DMS153 treated with DMSO at 0.1 percent for 48 hours (cell line): ENCODE measurements at regions not wholly inside any gene's neighbourhood (a gene's known extent, or its start where the extent isn't known, plus 50 kb on each side); places are given as distances from the start of the nearest gene placed in this dataset.
"Not testable (repeated sequence)": the region's sequence is repeated elsewhere in the genome, so short reads cannot be mapped to it uniquely, and the experiment has no call there.

Experiments used
- DNase-seq: peaks from one replicate; lab custom pipeline; 2025; ENCODE audit not compliant: unreplicated experiment; lab: John Stamatoyannopoulos, UW

- DNase-seq = no peak
These were observed 809.6 kb downstream of the TENT5A start for GRCh38 chr6:80942911-80943310.

- DNase-seq = no peak
These were observed 811.5 kb downstream of the TENT5A start for GRCh38 chr6:80940976-80941375.

GRCh38 chr6:80940571-80940970, 811.9 kb downstream of the TENT5A start:
- no peak for DNase-seq

- no peak for DNase-seq
These were observed 812.6 kb downstream of the TENT5A start for GRCh38 chr6:80939898-80940297.

GRCh38 chr6:80939480-80939879, 813.0 kb downstream of the TENT5A start:
- DNase-seq = no peak

- DNase-seq = no peak
These were observed 814.4 kb downstream of the TENT5A start for GRCh38 chr6:80938131-80938530.

GRCh38 chr6:80932359-80932758, 820.1 kb downstream of the TENT5A start:
- no peak for DNase-seq

- DNase-seq = no peak
These were observed 822.1 kb downstream of the TENT5A start for GRCh38 chr6:80930376-80930775.

GRCh38 chr6:80923816-80924215, 817.3 kb downstream of the BCKDHB start:
- no peak for DNase-seq

- no peak for DNase-seq
These were observed 816.5 kb downstream of the BCKDHB start for GRCh38 chr6:80922916-80923455.

GRCh38 chr6:80921861-80922460, 815.5 kb downstream of the BCKDHB start:
- DNase-seq = no peak

- DNase-seq = no peak
These were observed 801.4 kb downstream of the BCKDHB start for GRCh38 chr6:80907831-80908230.

- no peak for DNase-seq
These were observed 797.2 kb downstream of the BCKDHB start for GRCh38 chr6:80903711-80904110.

GRCh38 chr6:80886475-80886874, 780.0 kb downstream of the BCKDHB start:
- DNase-seq = no peak

- no peak for DNase-seq
These were observed 766.5 kb downstream of the BCKDHB start for GRCh38 chr6:80872951-80873308.

GRCh38 chr6:80872199-80872950, 765.9 kb downstream of the BCKDHB start:
- no peak for DNase-seq

GRCh38 chr6:80862756-80863155, 756.3 kb downstream of the BCKDHB start:
- no peak for DNase-seq

- no peak for DNase-seq
These were observed 753.6 kb downstream of the BCKDHB start for GRCh38 chr6:80860107-80860506.

GRCh38 chr6:80847973-80848372, 741.5 kb downstream of the BCKDHB start:
- DNase-seq = not testable (repeated sequence)

- no peak for DNase-seq
These were observed 725.9 kb downstream of the BCKDHB start for GRCh38 chr6:80832337-80832736.

GRCh38 chr6:80793411-80793810, 686.9 kb downstream of the BCKDHB start:
- DNase-seq = no peak

GRCh38 chr6:80792151-80792550, 685.7 kb downstream of the BCKDHB start:
- no peak for DNase-seq
